ENCODE measurements at regions not wholly inside any gene's neighbourhood (a gene's known extent, or its start where the extent isn't known, plus 50 kb on each side); places are given as distances from the start of the nearest gene placed in this dataset.

GRCh38 chr10:9792181-9792580 is 1225.5 kb upstream of the CELF2 start:
- no peak for TF ChIP-seq EZH2 (IDR thresholded peaks at IDR 0.05; ENCODE audit: low read length)
- no peak for TF ChIP-seq CTCF (optimal IDR thresholded peaks at IDR 0.05 in 1 of 3, IDR thresholded peaks at IDR 0.05 in 1 of 3, conservative IDR thresholded peaks at IDR 0.05 in 1 of 3; ENCODE audit: extremely low read depth in 1 of 3, insufficient read depth in 2 of 3, low read length in 3 of 3)
- DNase-seq (ENCODE audit: low read depth, low spot score) (no peak), FAIRE-seq (no peak)
- Histone ChIP-seq H3K9me3 (ENCODE audit: control insufficient read depth, low read depth, low read length) (no peaks in the 10 kb centered on the region), H3K9me1 (ENCODE audit: control insufficient read depth, extremely low read depth, insufficient read depth, low read length) (no peaks in the 10 kb centered on the region), H3K36me3 (ENCODE audit: control insufficient read depth in 2 of 2, extremely low read depth in 1 of 2, insufficient read depth in 2 of 2, low read length in 2 of 2) (no peaks in the 10 kb centered on the region), H3K79me2 (ENCODE audit: control insufficient read depth, insufficient read depth, low read length) (no peaks in the 10 kb centered on the region), H3K4me1 (ENCODE audit: control insufficient read depth, extremely low read depth, insufficient read depth, low read length) (no peaks in the 10 kb centered on the region), H4K20me1 (ENCODE audit: control insufficient read depth, extremely low read depth, insufficient read depth, low read length) (no peaks in the 10 kb centered on the region), H3K4me2 (ENCODE audit: control insufficient read depth, extremely low read depth, insufficient read depth, low read depth, low read length) (no peak overlapping the region), H3K27ac (ENCODE audit: control insufficient read depth, insufficient read depth, low read length) (no peak overlapping the region), H3K9ac (ENCODE audit: control insufficient read depth, extremely low read depth, insufficient read depth, low read length) (no peak overlapping the region), H2AFZ (ENCODE audit: control insufficient read depth, low read length) (no peak overlapping the region), H3K4me3 (ENCODE audit: control insufficient read depth in 2 of 3, extremely low read depth in 1 of 3, insufficient read depth in 2 of 3, low read depth in 1 of 3, low read length in 3 of 3) (no peak overlapping the region), H3K27me3 (ENCODE audit: control insufficient read depth, extremely low read depth, insufficient read depth, low read length) (no peaks in the 10 kb centered on the region)
- dilution Hi-C loops (cut with MboI; ENCODE audit: extremely low pct_ligation_motif_present, low sequenced_read_pairs), result no loop called here

GRCh38 chr10:9796564-9796963 is 1221.1 kb upstream of the CELF2 start:
- Histone ChIP-seq H2AFZ (ENCODE audit: control insufficient read depth, low read length) (no peak overlapping the region), H3K4me2 (ENCODE audit: control insufficient read depth, extremely low read depth, insufficient read depth, low read depth, low read length) (no peak overlapping the region), H3K36me3 (ENCODE audit: control insufficient read depth in 2 of 2, extremely low read depth in 1 of 2, insufficient read depth in 2 of 2, low read length in 2 of 2) (no peaks in the 10 kb centered on the region), H3K4me3 (ENCODE audit: control insufficient read depth in 2 of 3, extremely low read depth in 1 of 3, insufficient read depth in 2 of 3, low read depth in 1 of 3, low read length in 3 of 3) (no peak overlapping the region), H3K27ac (ENCODE audit: control insufficient read depth, insufficient read depth, low read length) (no peak overlapping the region), H4K20me1 (ENCODE audit: control insufficient read depth, extremely low read depth, insufficient read depth, low read length) (no peaks in the 10 kb centered on the region), H3K27me3 (ENCODE audit: control insufficient read depth, extremely low read depth, insufficient read depth, low read length) (no peaks in the 10 kb centered on the region), H3K4me1 (ENCODE audit: control insufficient read depth, extremely low read depth, insufficient read depth, low read length) (no peaks in the 10 kb centered on the region), H3K79me2 (ENCODE audit: control insufficient read depth, insufficient read depth, low read length) (no peaks in the 10 kb centered on the region), H3K9me1 (ENCODE audit: control insufficient read depth, extremely low read depth, insufficient read depth, low read length) (no peaks in the 10 kb centered on the region), H3K9me3 (ENCODE audit: control insufficient read depth, low read depth, low read length) (no peaks in the 10 kb centered on the region), H3K9ac (ENCODE audit: control insufficient read depth, extremely low read depth, insufficient read depth, low read length) (no peak overlapping the region)
- dilution Hi-C loops (cut with MboI; ENCODE audit: extremely low pct_ligation_motif_present, low sequenced_read_pairs), result no loop called here
- DNase-seq (ENCODE audit: low read depth, low spot score) (no peak), FAIRE-seq (no peak)
- TF ChIP-seq CTCF (optimal IDR thresholded peaks at IDR 0.05 in 1 of 3, IDR thresholded peaks at IDR 0.05 in 1 of 3, conservative IDR thresholded peaks at IDR 0.05 in 1 of 3; ENCODE audit: extremely low read depth in 1 of 3, insufficient read depth in 2 of 3, low read length in 3 of 3) (no peak), EZH2 (IDR thresholded peaks at IDR 0.05; ENCODE audit: low read length) (no peak)
